HG02763 (cell line): ENCODE measurements at regions not wholly inside any gene's neighbourhood (a gene's known extent, or its start where the extent isn't known, plus 50 kb on each side); places are given as distances from the start of the nearest gene placed in this dataset.
"Not testable (repeated sequence)": the region's sequence is repeated elsewhere in the genome, so short reads cannot be mapped to it uniquely, and the experiment has no call there.

Experiments used
- ATAC-seq: cut with Tn5 transposase; IDR thresholded peaks from one replicate; pipeline ENCODE4 v1.9.1; 2021; ENCODE audit warnings: mild to moderate bottlenecking, moderate library complexity; ENCODE audit not compliant: unreplicated experiment

GRCh38 chr5:101664071-101664791 lies 631.9 kb downstream of the SLCO4C1 start:
- ATAC-seq: no peak

DNA sequence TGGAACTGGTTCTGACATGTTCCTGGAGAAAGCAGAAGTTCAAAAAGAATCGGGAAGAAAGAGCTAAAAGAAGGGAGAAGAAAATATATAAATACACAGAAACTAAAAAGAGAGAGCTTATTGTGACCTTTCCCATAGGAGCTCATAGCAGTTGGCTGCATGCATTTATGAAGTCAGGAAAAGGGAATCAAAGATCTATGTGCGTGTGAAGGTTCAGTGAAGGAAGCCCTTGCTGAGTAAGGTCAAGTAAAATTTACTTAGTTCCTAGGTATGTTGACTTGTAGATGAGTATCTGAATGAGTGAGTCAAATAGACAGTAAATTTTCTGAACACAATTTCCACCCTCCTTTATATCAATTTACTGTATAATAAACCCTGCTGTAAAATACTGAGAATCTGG lies 632.5 kb downstream of the SLCO4C1 start:
- no peak for ATAC-seq

DNA sequence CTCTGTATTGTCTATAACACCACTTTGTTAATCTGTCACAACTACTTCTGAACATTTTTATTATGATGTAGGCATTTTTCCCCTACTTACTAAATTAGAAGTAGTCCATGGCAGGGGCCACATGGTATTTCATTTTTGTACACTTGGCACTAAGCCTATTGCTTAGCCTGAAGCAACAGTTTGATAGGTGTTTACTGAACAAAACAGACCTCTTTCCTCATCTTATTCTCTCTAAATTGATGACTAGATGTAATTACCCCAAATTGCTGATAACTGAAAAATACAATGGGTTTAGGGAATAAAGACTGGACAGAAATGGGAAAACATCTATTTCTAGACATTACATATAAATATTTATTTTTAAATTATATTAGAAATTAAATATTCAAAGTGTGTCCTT lies 633.8 kb downstream of the SLCO4C1 start:
- ATAC-seq: no peak

DNA sequence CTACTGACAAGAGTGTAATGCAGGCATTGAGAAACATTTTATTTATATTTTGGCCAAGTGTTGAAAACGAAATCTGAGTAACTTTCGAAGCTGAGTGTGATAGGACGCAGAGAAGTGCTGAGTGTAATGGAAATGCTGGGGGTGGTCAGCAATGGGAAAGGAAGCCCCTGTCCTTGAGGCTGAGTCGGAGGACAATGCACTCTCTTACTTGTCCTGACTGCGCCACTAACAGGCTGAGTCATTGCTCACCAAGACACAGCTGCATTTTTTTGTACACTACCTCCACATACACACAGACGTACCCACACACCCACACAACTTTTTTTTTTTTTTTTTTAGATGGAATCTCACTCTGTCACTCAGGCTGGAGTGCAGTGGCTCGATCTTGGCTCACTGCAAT lies 637.7 kb downstream of the SLCO4C1 start:
- no peak for ATAC-seq

- no peak for ATAC-seq
These were observed 642.1 kb downstream of the SLCO4C1 start for GRCh38 chr5:101653996-101654395.

DNA sequence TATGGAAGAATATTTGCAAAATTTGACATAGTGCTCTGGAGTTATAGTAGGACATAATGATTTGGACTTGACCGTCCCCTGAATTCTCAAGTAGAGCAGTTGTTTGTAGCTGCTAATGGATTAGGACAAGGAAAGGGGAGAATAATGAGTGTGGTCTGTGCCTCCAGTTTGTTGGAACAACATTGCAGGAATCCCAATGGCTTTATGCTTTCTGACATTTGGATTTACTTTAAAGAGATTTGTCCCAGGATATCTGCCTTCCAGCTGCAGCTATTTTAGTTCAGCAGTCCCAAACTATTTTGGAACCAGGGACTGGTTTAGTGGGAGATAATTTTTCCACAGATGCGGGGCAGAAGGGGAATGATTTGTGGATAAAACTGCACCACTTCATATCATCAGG lies 648.2 kb downstream of the SLCO4C1 start:
- ATAC-seq: no peak

- no peak for ATAC-seq
These were observed 652.3 kb downstream of the SLCO4C1 start for GRCh38 chr5:101643794-101644193.

DNA sequence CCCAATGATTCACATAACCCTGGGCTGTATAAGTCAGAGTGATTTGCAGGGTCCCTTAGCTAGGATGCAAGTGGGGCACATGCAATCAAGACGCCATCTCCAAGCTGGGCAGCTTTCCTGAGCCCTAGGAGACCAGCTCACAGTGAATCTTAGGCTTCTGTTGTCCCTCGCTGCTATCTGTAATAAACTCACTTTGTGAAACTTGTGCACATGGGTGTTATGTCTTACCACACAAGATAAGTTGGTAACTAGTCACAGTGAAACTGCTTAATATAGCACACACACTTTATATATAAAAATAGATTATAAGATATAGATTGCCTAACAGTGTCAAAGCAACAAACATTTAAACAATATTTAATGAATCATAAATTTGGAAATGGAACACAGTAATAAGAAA lies 658.5 kb downstream of the SLCO4C1 start:
- no peak for ATAC-seq

DNA sequence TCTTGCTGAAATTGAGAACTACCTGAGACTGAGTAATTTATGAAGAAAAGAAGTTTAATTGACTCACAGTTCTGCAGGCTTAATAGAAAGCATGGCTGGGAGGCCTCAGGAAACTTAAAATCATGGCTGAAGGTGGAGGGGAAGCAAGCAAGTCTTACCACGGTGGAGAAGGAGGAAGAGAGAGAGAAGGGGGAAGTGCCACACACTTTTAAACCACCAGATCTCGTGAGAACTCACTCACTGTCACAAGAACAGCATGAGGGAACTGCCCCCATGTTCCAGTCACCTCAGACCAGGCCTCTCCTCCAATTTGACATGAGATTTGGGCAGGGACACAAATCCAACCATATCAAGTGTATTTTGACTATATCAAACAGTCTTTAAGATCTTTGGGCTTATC lies 668.3 kb downstream of the SLCO4C1 start:
- not testable (repeated sequence) for ATAC-seq

DNA sequence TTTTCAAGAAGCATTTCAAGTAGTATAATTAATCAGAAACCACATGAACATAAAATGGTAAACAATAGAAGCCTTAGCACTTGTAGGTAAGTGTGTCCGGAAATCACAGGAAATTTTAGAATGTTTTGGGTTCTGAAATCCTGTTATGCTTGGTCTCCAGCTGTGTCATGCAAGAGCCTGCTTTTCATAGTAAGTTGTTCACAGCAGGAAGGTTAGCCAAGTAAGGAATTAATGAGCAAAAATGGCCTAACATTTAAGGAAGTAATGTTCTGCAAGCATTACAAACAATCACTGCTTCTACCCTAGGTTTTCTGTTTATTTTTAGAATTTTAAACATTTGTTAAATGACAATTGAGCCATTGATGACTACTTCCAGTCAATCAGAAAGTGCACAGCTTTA lies 669.5 kb downstream of the SLCO4C1 start:
- ATAC-seq: no peak

DNA sequence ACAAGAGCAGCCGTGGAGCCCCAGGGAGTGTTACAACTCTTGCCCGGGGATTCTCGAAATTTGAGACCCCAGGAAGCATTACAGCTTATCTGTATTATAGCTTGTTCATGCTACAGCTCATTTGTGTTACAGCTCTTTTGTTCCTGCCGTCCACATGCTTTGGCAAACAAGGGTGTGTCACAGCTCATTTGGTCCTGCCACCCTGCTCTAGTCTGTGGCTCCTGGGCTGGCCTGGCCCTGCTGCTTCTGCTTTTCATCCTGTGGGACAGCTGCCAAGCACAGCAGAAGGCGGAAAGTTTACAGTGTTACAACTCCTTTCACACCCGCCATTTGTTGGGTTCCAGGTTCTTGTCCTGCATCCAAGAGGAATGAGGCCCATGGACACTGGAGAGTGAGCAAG lies 685.0 kb downstream of the SLCO4C1 start:
- no peak for ATAC-seq

DNA sequence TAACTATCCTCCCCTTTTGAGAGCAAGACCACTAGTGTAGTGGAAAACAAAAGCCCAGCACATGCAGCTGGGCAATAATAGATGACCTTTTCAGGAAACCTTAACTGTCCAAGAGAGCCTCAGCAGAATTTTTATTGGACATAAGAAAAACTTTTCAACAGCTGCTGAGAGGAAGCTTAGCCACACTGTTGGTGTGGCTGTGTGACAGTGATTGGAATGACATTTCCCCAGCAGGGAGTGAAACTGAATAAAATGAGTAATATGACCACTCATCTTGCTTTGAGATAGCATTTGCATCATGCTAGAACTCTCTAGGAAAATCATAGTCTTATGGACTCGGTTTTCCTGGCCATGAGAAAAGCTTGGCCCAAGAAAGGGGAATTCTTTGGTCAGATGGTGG lies 687.8 kb downstream of the SLCO4C1 start:
- ATAC-seq: no peak

GRCh38 chr5:101605700-101606099 lies 690.4 kb downstream of the SLCO4C1 start:
- peak; percentile 70 for ATAC-seq

DNA sequence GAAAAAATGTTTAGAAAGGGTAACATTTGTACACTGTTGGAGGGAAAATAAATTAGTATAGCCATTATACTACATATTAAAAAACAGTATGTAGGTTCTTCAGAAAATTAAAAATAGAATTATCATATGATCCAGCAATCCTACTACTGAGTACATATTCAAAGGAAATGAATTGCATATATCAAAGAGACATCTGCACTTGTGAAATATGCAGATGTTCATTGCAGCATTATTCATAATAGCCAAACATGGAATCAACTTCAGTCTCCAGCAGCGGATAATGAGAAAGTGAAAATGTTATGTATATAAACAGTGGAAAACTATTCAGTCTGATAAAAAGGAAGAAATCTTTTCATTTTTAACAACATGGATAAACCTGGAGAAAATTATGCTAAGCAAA lies 695.5 kb downstream of the SLCO4C1 start:
- no peak for ATAC-seq

DNA sequence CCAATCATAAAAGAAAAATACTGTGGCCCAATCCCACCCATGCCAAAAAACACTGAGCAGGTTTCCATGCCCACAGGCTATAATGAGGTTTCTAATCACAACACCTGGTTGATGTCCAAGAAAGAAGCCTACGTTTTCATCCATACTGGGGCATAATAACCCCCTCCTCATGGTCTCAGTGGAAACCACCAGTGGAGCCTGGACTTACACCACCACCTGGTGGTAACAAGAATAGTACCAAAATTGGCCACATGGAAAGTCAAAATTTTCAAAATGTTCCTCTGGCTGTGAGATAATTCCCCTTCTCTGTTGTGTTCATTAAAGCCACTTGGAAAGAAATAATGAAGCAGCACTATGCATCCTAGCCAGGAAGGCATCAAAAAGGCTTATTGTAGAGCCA lies 687.3 kb upstream of the ST8SIA4 start:
- ATAC-seq: no peak

- no peak for ATAC-seq
These were observed 682.3 kb upstream of the ST8SIA4 start for GRCh38 chr5:101585366-101585765.

DNA sequence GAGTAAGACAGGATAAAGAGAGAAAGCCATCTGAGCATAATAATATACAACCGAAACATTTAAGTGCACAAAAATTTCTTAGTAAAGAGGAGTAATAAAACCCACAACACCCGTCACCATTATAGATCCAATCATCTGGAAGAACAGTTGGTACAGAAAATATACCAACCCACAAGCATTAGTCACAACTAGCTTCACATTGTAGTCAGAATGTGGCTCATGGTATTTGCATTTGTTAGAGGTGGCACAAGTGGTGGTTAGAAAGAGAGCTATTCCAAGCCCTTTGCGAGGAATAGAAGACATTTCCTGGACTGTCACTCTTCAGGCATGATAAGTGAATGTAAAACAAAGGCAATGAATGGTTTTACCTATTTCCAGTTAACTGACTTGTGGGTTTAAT lies 677.5 kb upstream of the ST8SIA4 start:
- no peak for ATAC-seq

- no peak for ATAC-seq
These were observed 670.9 kb upstream of the ST8SIA4 start for GRCh38 chr5:101574017-101574416.

DNA sequence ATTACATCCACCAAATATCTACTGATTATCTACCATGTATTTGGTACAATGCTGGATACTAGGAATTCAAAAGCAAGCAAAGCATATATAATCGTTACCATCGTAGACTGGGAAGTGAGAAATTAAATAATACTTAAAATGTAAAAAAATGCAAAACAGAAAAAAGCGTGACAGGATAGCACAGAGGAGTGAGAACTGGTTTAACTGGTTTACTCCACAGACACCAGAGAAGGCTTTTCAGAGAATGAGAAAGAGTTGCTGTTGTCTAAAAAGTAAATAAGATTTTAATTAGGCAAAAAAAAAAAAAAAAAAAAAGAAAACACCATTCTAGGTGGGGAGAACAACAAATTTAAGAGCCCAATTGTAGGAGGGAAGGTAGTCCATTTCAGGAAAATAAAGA lies 657.9 kb upstream of the ST8SIA4 start:
- no peak for ATAC-seq

DNA sequence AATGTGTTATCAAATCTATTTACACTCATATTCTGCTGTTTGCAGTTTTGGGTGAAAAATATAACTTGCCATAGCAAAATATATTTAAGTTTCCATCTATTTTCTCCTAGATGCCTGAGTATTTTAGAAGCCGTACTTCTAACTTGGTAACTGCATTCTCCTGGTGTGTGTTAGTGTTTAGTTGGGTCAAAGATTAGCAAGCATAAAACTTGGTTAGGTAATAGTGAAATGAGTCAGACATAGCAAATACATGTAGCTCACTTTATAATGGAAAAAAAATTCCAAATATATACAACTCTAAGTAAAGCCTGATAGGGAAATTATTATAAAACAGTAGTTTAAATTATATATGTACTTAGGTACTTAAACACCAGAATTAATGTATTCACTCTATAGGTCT lies 640.7 kb upstream of the ST8SIA4 start:
- ATAC-seq: no peak

GRCh38 chr5:101539315-101539714 lies 636.2 kb upstream of the ST8SIA4 start:
- ATAC-seq: no peak

DNA sequence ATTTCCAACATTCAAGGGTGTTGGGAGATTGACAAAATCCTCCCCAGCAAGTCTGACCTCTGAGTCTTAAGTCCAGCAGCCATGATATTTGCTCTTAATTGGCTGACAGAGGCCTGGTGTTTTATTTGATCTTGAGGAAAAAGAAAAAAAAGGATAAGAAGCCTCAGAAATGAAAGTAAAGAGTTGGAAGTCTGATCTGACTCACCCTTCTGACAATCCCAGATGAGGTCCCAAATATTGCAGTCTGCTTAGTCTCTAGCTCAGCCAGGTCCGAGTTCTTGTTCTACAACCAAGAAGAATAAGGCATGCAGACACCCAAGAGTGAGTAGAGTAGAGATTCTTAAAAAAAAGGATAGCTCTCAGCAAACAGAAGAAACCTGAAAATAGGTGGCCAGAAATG lies 632.5 kb upstream of the ST8SIA4 start:
- ATAC-seq: no peak

GRCh38 chr5:101534491-101535110 lies 631.5 kb upstream of the ST8SIA4 start:
- ATAC-seq: no peak
